ENCODE measurements at regions not wholly inside any gene's neighbourhood (a gene's known extent, or its start where the extent isn't known, plus 50 kb on each side); places are given as distances from the start of the nearest gene placed in this dataset.

- H3K36me3 ChIP-seq = no peaks in the 10 kb centered on the region
- no peak overlapping the region for H3K4me3 ChIP-seq
- TF ChIP-seq CTCF (IDR thresholded peaks at IDR 0.05) (no peak), POLR2A (IDR thresholded peaks at IDR 0.05) (no peak)
- no peak for DNase-seq
- no peaks in the 10 kb centered on the region for H3K9me3 ChIP-seq
- no peak overlapping the region for H3K27ac ChIP-seq
- WGBS (ENCODE audit: insufficient coverage, low coverage, low lambda C conversion rate, missing lambda C conversion rate) = 70% methylated on average over 2 of the region's 2 CpGs
- ATAC-seq = no peak
- H3K4me1 ChIP-seq = no peaks in the 10 kb centered on the region
- no peaks in the 10 kb centered on the region for H3K27me3 ChIP-seq
- intact Hi-C loops (cut with DNase I) = no loop called here
These were observed 120.0 kb upstream of the TGFBR2 start for GRCh38 chr3:30486368-30486767.

GRCh38 chr3:30488070-30488756, 118.2 kb upstream of the TGFBR2 start:
- no peak for ATAC-seq
- Histone ChIP-seq H3K4me3 (no peak overlapping the region), H3K4me1 (no peaks in the 10 kb centered on the region), H3K27me3 (no peaks in the 10 kb centered on the region), H3K9me3 (no peaks in the 10 kb centered on the region), H3K27ac (no peak overlapping the region), H3K36me3 (no peaks in the 10 kb centered on the region)
- WGBS (ENCODE audit: insufficient coverage, low coverage, low lambda C conversion rate, missing lambda C conversion rate) = 84% methylated on average over 4 of the region's 4 CpGs
- DNase-seq = no peak
- TF ChIP-seq POLR2A (IDR thresholded peaks at IDR 0.05) (no peak), CTCF (IDR thresholded peaks at IDR 0.05) (no peak)
- intact Hi-C loops (cut with DNase I) = no loop called here

- intact Hi-C loops (cut with DNase I) = no loop called here
- no peaks in the 10 kb centered on the region for H3K4me1 ChIP-seq
- WGBS (ENCODE audit: insufficient coverage, low coverage, low lambda C conversion rate, missing lambda C conversion rate) = 75% methylated on average over 6 of the region's 6 CpGs
- H3K9me3 ChIP-seq = no peaks in the 10 kb centered on the region
- no peaks in the 10 kb centered on the region for H3K27me3 ChIP-seq
- H3K4me3 ChIP-seq = no peak overlapping the region
- no peak overlapping the region for H3K27ac ChIP-seq
- no peak for TF ChIP-seq POLR2A (IDR thresholded peaks at IDR 0.05)
- no peak for TF ChIP-seq CTCF (IDR thresholded peaks at IDR 0.05)
- DNase-seq = no peak
- ATAC-seq = no peak
- no peaks in the 10 kb centered on the region for H3K36me3 ChIP-seq
These were observed 113.8 kb upstream of the TGFBR2 start for GRCh38 chr3:30492322-30493192.

- 79% methylated on average over 2 of the region's 2 CpGs for WGBS (ENCODE audit: insufficient coverage, low coverage, low lambda C conversion rate, missing lambda C conversion rate)
- Histone ChIP-seq H3K27ac (no peak overlapping the region), H3K4me1 (peaks cover 0 to 6% (median 2%) of the 10 kb centered on the region in 4 donors), H3K36me3 (no peaks in the 10 kb centered on the region), H3K9me3 (no peaks in the 10 kb centered on the region), H3K4me3 (no peak overlapping the region), H3K27me3 (no peaks in the 10 kb centered on the region)
- TF ChIP-seq POLR2A (IDR thresholded peaks at IDR 0.05) = no peak
- no peak for TF ChIP-seq CTCF (IDR thresholded peaks at IDR 0.05)
- DNase-seq (no peak), ATAC-seq (peak in 1 of 4 donors; percentile 34)
- intact Hi-C loops (cut with DNase I) = no loop called here
These were observed 112.5 kb upstream of the TGFBR2 start for GRCh38 chr3:30493911-30494311.
